ENCODE measurements at regions not wholly inside any gene's neighbourhood (a gene's known extent, or its start where the extent isn't known, plus 50 kb on each side); places are given as distances from the start of the nearest gene placed in this dataset.
"Not testable (repeated sequence)": the region's sequence is repeated elsewhere in the genome, so short reads cannot be mapped to it uniquely, and the experiment has no call there.

DNA sequence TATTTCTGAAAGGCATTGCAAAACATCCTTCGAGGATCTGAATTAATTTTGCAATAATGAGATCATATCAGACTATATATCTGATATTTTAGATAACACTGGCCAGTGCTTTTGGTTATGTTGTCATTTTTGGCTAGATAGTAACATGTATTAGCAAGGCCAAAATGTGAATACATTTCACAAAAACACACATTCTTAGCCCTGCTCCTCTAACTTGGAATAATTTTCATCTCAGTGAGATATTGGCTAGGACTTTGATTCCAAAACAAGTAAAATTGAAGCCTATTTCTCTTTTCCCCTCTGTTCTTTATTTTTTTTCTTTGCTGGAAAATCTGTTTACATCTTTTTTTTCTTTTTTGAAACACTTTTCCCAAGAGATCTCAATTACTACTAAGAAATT is 466.8 kb upstream of the CDH4 start:
- Histone ChIP-seq H3K27ac (ENCODE audit: low read length) (no peak overlapping the region), H3K27me3 (replicated peaks in 1 of 2; ENCODE audit: control insufficient read depth in 2 of 2, extremely low read depth in 1 of 2, insufficient read depth in 2 of 2, low read length in 1 of 2) (no peaks in the 10 kb centered on the region), H3K4me3 (ENCODE audit: control insufficient read depth in 1 of 2, extremely low read depth in 1 of 2, low read length in 1 of 2) (no peak overlapping the region), H3K36me3 (ENCODE audit: control insufficient read depth in 2 of 2, extremely low read depth in 1 of 2, insufficient read depth in 1 of 2, low read length in 1 of 2) (no peaks in the 10 kb centered on the region), H3K9me3 (no peaks in the 10 kb centered on the region), H3K4me1 (ENCODE audit: control insufficient read depth in 1 of 2, extremely low read depth in 1 of 2, insufficient read depth in 2 of 2, low read length in 2 of 2) (no peaks in the 10 kb centered on the region)
- ChIA-PET POLR2A (no interaction called here), CTCF (no interaction called here)
- no CpG with 5 or more reads among the region's 1 CpG for WGBS (ENCODE audit: insufficient coverage)
- Mint-ChIP-seq H3K4me3 (no peak overlapping the region), H3K36me3 (no peaks in the 10 kb centered on the region), H3K9me3 (no peaks in the 10 kb centered on the region), H3K27ac (no peak overlapping the region), H3K4me1 (no peaks in the 10 kb centered on the region), H3K27me3 (peaks cover 0 to 3% of the 10 kb centered on the region in 2 donors)
- ATAC-seq (replicated peaks in 1 of 4): no peak
- no peak for DNase-seq

DNA sequence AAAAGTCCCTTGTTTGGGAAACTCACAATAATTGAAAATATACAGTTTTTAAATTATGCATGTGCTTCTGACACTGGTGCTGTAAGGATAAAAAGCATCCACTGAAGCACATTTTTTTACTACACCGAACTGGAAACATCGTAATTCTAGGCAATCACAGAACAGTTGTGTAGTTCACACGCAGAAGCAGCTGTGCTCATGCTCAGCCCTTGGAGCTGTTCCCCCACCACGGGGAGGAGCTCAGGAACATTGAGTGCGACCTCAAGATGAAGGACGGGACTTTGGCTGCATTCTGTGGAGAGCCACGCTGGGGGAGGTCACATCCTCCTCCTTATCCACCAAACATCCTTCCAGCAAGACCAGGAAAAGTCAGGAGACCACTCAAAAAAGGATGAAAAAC is 466.3 kb upstream of the CDH4 start:
- H3K27ac Mint-ChIP-seq: no peak overlapping the region
- ChIA-PET POLR2A (no interaction called here), CTCF (no interaction called here)
- DNase-seq (no peak), ATAC-seq (replicated peaks in 1 of 4) (no peak)
- no peak overlapping the region for H3K4me3 Mint-ChIP-seq
- Histone ChIP-seq H3K27me3 (replicated peaks in 1 of 2; ENCODE audit: control insufficient read depth in 2 of 2, extremely low read depth in 1 of 2, insufficient read depth in 2 of 2, low read length in 1 of 2) (no peaks in the 10 kb centered on the region), H3K36me3 (ENCODE audit: control insufficient read depth in 2 of 2, extremely low read depth in 1 of 2, insufficient read depth in 1 of 2, low read length in 1 of 2) (no peaks in the 10 kb centered on the region), H3K4me3 (ENCODE audit: control insufficient read depth in 1 of 2, extremely low read depth in 1 of 2, low read length in 1 of 2) (no peak overlapping the region), H3K27ac (ENCODE audit: low read length) (no peak overlapping the region), H3K9me3 (no peaks in the 10 kb centered on the region), H3K4me1 (ENCODE audit: control insufficient read depth in 1 of 2, extremely low read depth in 1 of 2, insufficient read depth in 2 of 2, low read length in 2 of 2) (no peaks in the 10 kb centered on the region)
- WGBS (ENCODE audit: insufficient coverage): 59% methylated on average over 7 of the region's 7 CpGs
- peaks cover 0 to 3% of the 10 kb centered on the region in 2 donors for H3K27me3 Mint-ChIP-seq
- H3K4me1 Mint-ChIP-seq: no peaks in the 10 kb centered on the region
- H3K36me3 Mint-ChIP-seq: no peaks in the 10 kb centered on the region
- no peaks in the 10 kb centered on the region for H3K9me3 Mint-ChIP-seq

DNA sequence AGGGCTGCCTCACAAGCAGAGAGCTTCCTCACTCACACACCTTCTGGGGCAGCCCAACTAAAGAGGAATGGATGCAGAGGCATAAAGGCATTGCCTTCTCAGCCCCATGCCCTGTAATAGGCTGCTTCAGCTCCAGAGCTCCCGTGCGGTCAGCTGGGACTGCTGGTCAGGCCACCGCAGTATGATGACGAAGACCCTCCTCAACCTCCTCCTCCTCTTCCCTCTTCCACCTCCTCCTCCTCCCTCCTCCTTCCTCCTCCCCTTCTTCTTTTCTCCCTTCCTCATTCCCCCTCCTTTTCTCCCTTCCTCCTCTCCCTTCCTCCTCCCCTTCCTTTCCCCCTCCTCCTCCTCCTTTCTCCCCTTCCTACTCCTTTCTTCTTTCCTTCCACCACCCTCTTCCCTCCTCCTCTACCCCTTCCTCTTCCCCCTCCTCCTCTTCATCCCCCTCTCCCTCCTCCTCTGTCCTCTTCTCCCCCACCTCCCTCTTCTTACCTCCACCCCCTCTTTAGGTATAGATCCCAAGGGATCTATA is 465.3 kb upstream of the CDH4 start:
- CTCF ChIA-PET: no interaction called here
- Mint-ChIP-seq H3K27ac (no peak overlapping the region), H3K27me3 (peaks cover 2 to 6% of the 10 kb centered on the region in 2 donors)

DNA sequence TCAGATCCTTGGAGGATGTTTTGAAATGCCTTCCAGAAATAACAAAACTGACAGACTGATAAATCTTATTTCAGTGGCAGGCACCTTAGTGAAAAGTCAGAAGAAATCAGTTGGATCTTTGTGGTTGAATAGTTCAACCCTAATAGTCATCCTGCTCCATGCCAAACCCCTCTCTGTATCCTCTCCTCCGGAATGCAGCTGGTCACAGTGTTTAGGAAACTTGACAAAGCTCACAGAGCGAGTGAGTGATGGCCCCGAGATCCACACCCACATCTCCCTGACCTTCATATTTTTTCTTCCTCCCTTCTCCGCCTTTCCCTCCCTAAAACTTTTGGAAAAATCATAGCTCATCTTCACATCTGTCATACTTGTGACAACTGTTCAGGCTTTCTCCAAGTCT is 464.8 kb upstream of the CDH4 start:
- no peak for DNase-seq

More for the DNA sequence above, 465.3 kb upstream of the CDH4 start:
- no CpG with 5 or more reads among the region's 4 CpGs for WGBS (ENCODE audit: insufficient coverage)
- Histone ChIP-seq H3K27me3 (replicated peaks in 1 of 2; ENCODE audit: control insufficient read depth in 2 of 2, extremely low read depth in 1 of 2, insufficient read depth in 2 of 2, low read length in 1 of 2) (no peaks in the 10 kb centered on the region), H3K9me3 (no peaks in the 10 kb centered on the region), H3K4me1 (ENCODE audit: control insufficient read depth in 1 of 2, extremely low read depth in 1 of 2, insufficient read depth in 2 of 2, low read length in 2 of 2) (no peaks in the 10 kb centered on the region), H3K36me3 (ENCODE audit: control insufficient read depth in 2 of 2, extremely low read depth in 1 of 2, insufficient read depth in 1 of 2, low read length in 1 of 2) (no peaks in the 10 kb centered on the region), H3K4me3 (ENCODE audit: control insufficient read depth in 1 of 2, extremely low read depth in 1 of 2, low read length in 1 of 2) (no peak overlapping the region), H3K27ac (ENCODE audit: low read length) (no peak overlapping the region)
- no peaks in the 10 kb centered on the region for H3K36me3 Mint-ChIP-seq
- no peak overlapping the region for H3K4me3 Mint-ChIP-seq
- DNase-seq (no peak), ATAC-seq (replicated peaks in 1 of 4) (no peak)
- H3K4me1 Mint-ChIP-seq: no peaks in the 10 kb centered on the region
- POLR2A ChIA-PET: no interaction called here
- no peaks in the 10 kb centered on the region for H3K9me3 Mint-ChIP-seq

DNA sequence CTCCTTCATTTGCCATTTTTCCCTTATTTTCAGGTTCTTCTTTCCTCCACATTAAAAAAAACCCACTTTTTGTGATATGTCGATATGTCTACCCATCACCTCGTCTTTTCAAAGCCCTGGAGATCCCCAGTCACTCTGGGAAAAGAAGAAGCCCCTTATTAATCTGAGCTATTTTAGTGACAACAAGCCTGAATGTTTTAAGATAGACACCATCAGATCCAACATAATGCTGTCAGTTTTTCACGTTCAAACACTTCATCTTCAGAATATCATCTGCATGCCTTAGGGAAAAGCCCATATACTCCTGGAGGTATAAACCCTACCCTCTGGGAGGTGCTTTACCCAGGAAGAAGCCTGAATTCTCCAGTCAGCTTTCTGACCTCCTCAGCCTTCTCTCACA is 464.0 kb upstream of the CDH4 start:
- WGBS (ENCODE audit: insufficient coverage): 0% methylated on average over 1 of the region's 3 CpGs
- Histone ChIP-seq H3K4me1 (ENCODE audit: control insufficient read depth in 1 of 2, extremely low read depth in 1 of 2, insufficient read depth in 2 of 2, low read length in 2 of 2) (no peaks in the 10 kb centered on the region), H3K9me3 (no peaks in the 10 kb centered on the region), H3K27me3 (replicated peaks in 1 of 2; ENCODE audit: control insufficient read depth in 2 of 2, extremely low read depth in 1 of 2, insufficient read depth in 2 of 2, low read length in 1 of 2) (no peaks in the 10 kb centered on the region), H3K36me3 (ENCODE audit: control insufficient read depth in 2 of 2, extremely low read depth in 1 of 2, insufficient read depth in 1 of 2, low read length in 1 of 2) (no peaks in the 10 kb centered on the region), H3K4me3 (ENCODE audit: control insufficient read depth in 1 of 2, extremely low read depth in 1 of 2, low read length in 1 of 2) (no peak overlapping the region), H3K27ac (ENCODE audit: low read length) (no peak overlapping the region)
- no peak for DNase-seq
- Mint-ChIP-seq H3K4me3 (no peak overlapping the region), H3K4me1 (no peaks in the 10 kb centered on the region), H3K36me3 (no peaks in the 10 kb centered on the region), H3K27me3 (peaks cover 2 to 10% of the 10 kb centered on the region in 2 donors), H3K9me3 (no peaks in the 10 kb centered on the region), H3K27ac (no peak overlapping the region)
- no peak for ATAC-seq (replicated peaks in 1 of 4)
- ChIA-PET CTCF (no interaction called here), POLR2A (no interaction called here)

More for the DNA sequence above, 464.8 kb upstream of the CDH4 start:
- Histone ChIP-seq H3K36me3 (ENCODE audit: control insufficient read depth in 2 of 2, extremely low read depth in 1 of 2, insufficient read depth in 1 of 2, low read length in 1 of 2) (no peaks in the 10 kb centered on the region), H3K27me3 (replicated peaks in 1 of 2; ENCODE audit: control insufficient read depth in 2 of 2, extremely low read depth in 1 of 2, insufficient read depth in 2 of 2, low read length in 1 of 2) (no peaks in the 10 kb centered on the region), H3K27ac (ENCODE audit: low read length) (no peak overlapping the region), H3K4me3 (ENCODE audit: control insufficient read depth in 1 of 2, extremely low read depth in 1 of 2, low read length in 1 of 2) (no peak overlapping the region), H3K9me3 (no peaks in the 10 kb centered on the region), H3K4me1 (ENCODE audit: control insufficient read depth in 1 of 2, extremely low read depth in 1 of 2, insufficient read depth in 2 of 2, low read length in 2 of 2) (no peaks in the 10 kb centered on the region)
- ChIA-PET POLR2A (no interaction called here), CTCF (no interaction called here)
- Mint-ChIP-seq H3K27ac (no peak overlapping the region), H3K36me3 (no peaks in the 10 kb centered on the region), H3K27me3 (peaks cover 2 to 10% of the 10 kb centered on the region in 2 donors), H3K4me1 (no peaks in the 10 kb centered on the region), H3K9me3 (no peaks in the 10 kb centered on the region), H3K4me3 (no peak overlapping the region)
- no peak for ATAC-seq (replicated peaks in 1 of 4)
- WGBS (ENCODE audit: insufficient coverage): 67% methylated on average over 1 of the region's 4 CpGs

DNA sequence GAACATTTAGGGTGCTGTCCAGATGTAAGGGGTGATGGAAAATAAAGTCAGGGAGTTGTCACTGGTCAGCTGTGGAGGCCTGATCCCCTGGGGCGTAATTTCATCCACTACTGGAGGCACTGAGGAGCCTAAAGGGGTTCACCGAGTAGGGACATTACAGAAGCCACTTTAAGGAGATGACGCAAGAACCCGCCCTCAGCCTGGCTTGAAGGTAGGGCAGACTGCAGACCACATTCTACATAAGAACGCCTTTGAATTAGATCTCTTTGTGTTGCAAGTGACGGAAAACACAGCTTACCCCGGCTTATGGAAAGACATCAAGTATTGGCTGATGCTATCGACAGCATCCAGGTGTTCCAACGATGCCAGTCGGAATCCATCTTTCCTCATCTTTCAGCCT is 462.7 kb upstream of the CDH4 start:
- H3K4me1 ChIP-seq (ENCODE audit: control insufficient read depth in 1 of 2, extremely low read depth in 1 of 2, insufficient read depth in 2 of 2, low read length in 2 of 2): no peaks in the 10 kb centered on the region
- no peak overlapping the region for H3K27ac Mint-ChIP-seq
- ChIA-PET CTCF (no interaction called here), POLR2A (no interaction called here)
- no peak for DNase-seq
- 78% methylated on average over 7 of the region's 10 CpGs for WGBS (ENCODE audit: insufficient coverage)
- H3K36me3 Mint-ChIP-seq: no peaks in the 10 kb centered on the region
- no peaks in the 10 kb centered on the region for H3K36me3 ChIP-seq (ENCODE audit: control insufficient read depth in 2 of 2, extremely low read depth in 1 of 2, insufficient read depth in 1 of 2, low read length in 1 of 2)
- no peak for ATAC-seq (replicated peaks in 1 of 4)
- H3K9me3 Mint-ChIP-seq: no peaks in the 10 kb centered on the region
- H3K4me3 ChIP-seq (ENCODE audit: control insufficient read depth in 1 of 2, extremely low read depth in 1 of 2, low read length in 1 of 2): no peak overlapping the region
- peaks cover 2 to 10% of the 10 kb centered on the region in 2 donors for H3K27me3 Mint-ChIP-seq
- no peak overlapping the region for H3K27ac ChIP-seq (ENCODE audit: low read length)
- H3K27me3 ChIP-seq (replicated peaks in 1 of 2; ENCODE audit: control insufficient read depth in 2 of 2, extremely low read depth in 1 of 2, insufficient read depth in 2 of 2, low read length in 1 of 2): no peaks in the 10 kb centered on the region
- no peaks in the 10 kb centered on the region for H3K9me3 ChIP-seq
- no peaks in the 10 kb centered on the region for H3K4me1 Mint-ChIP-seq
- H3K4me3 Mint-ChIP-seq: no peak overlapping the region

DNA sequence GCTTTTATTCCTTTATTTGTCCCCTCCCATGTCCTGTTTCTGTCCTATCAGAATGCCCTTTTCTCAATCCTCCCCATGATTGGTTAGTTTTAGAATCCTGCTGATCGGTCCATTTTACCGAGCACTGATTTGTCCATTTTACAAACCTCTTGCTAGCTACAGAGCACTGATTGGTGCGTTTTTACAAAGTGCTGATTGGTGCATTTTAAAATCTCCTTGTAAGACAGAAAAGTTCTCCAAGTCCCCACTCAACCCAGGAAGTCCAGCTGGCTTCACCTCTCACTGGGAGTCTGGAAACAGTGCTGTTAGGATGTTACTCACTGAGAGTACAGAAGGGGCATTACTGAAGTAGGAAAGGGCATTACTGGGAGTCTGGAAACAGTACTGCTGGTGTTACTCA is 461.7 kb upstream of the CDH4 start:
- H3K27me3 ChIP-seq (replicated peaks in 1 of 2; ENCODE audit: control insufficient read depth in 2 of 2, extremely low read depth in 1 of 2, insufficient read depth in 2 of 2, low read length in 1 of 2); H3K4me3 ChIP-seq (ENCODE audit: control insufficient read depth in 1 of 2, extremely low read depth in 1 of 2, low read length in 1 of 2); H3K36me3 Mint-ChIP-seq; POLR2A ChIA-PET; H3K4me3 Mint-ChIP-seq; H3K4me1 ChIP-seq (ENCODE audit: control insufficient read depth in 1 of 2, extremely low read depth in 1 of 2, insufficient read depth in 2 of 2, low read length in 2 of 2); H3K4me1 Mint-ChIP-seq; H3K9me3 ChIP-seq; CTCF ChIA-PET; DNase-seq; H3K27ac Mint-ChIP-seq; ATAC-seq (replicated peaks in 1 of 4); H3K36me3 ChIP-seq (ENCODE audit: control insufficient read depth in 2 of 2, extremely low read depth in 1 of 2, insufficient read depth in 1 of 2, low read length in 1 of 2); H3K9me3 Mint-ChIP-seq; H3K27ac ChIP-seq (ENCODE audit: low read length): not testable (repeated sequence)
- peaks cover 2 to 14% of the 10 kb centered on the region in 2 donors for H3K27me3 Mint-ChIP-seq
- WGBS (ENCODE audit: insufficient coverage): no CpG with 5 or more reads among the region's 3 CpGs

Data from T-cell (primary cell).